WTC11 (cell line): ENCODE measurements at regions not wholly inside any gene's neighbourhood (a gene's known extent, or its start where the extent isn't known, plus 50 kb on each side); places are given as distances from the start of the nearest gene placed in this dataset.

Source experiments
- ATAC-seq: fragments of 200-7000 bp; cut with Tn5 transposase; 2 replicates; pipeline ENCODE4 v1.10.0; 2021; ENCODE audit warnings: mild to moderate bottlenecking, moderate library complexity
- CTCF ChIA-PET: fragments of 300-600 bp; sonication (Branson Sonifier 250); formaldehyde crosslinking; loops from one replicate; lab custom pipeline; 2021; ENCODE audit warnings: antibody characterized with exemption; lab: Charles Lee
- POLR2A ChIA-PET: fragments of 350-600 bp; sonication (Branson Sonifier 250); formaldehyde crosslinking; loops from one replicate; lab custom pipeline; 2021; ENCODE audit warnings: antibody characterized with exemption; lab: Charles Lee
- DNase-seq: peaks from one replicate; pipeline ENCODE4 v3.0.0; 2021; ENCODE audit warnings: low spot score
- H3K27ac Mint-ChIP-seq: 2 replicates; pipeline ENCODE4 v1.8.0; 2021; ENCODE audit warnings: mixed read lengths
- H3K27me3 Mint-ChIP-seq: 2 replicates; pipeline ENCODE4 v1.8.0; 2021; ENCODE audit warnings: low read depth, mild to moderate bottlenecking, moderate library complexity, mixed read lengths
- H3K36me3 Mint-ChIP-seq: 2 replicates; pipeline ENCODE4 v1.8.0; 2021; ENCODE audit warnings: mixed read lengths
- H3K4me1 Mint-ChIP-seq: 2 replicates; pipeline ENCODE4 v1.8.0; 2022; ENCODE audit warnings: mixed read lengths
- H3K4me3 Mint-ChIP-seq: 2 replicates; pipeline ENCODE4 v1.8.0; 2021; ENCODE audit warnings: mild to moderate bottlenecking, moderate library complexity, mixed read lengths
- H3K9me3 Mint-ChIP-seq: 2 replicates; pipeline ENCODE4 v1.8.0; 2021; ENCODE audit warnings: mixed read lengths
- AFF4 ChIP-seq: sonication (generic); formaldehyde crosslinking; IDR thresholded peaks from 2 replicates; pipeline ENCODE4 v1.8.1; 2023; ENCODE audit warnings: mild to moderate bottlenecking, missing genetic modification reagents, borderline replicate concordance
- ARID4B ChIP-seq: sonication (generic); formaldehyde crosslinking; IDR thresholded peaks from 2 replicates; pipeline ENCODE4 v1.8.0; 2023; ENCODE audit warnings: missing genetic modification reagents, mild to moderate bottlenecking, borderline replicate concordance
- ERG ChIP-seq: fragments of 250-450 bp; sonication (Bioruptor Pico); IDR thresholded peaks from 2 replicates; pipeline ENCODE4 v1.8.0; 2021; ENCODE audit warnings: mild to moderate bottlenecking
- FOXK1 ChIP-seq: sonication (generic); formaldehyde crosslinking; IDR thresholded peaks from 2 replicates; pipeline ENCODE4 v1.8.0; 2022; ENCODE audit warnings: mild to moderate bottlenecking, moderate library complexity, missing genetic modification reagents
- MYBL2 ChIP-seq: sonication (generic); formaldehyde crosslinking; IDR thresholded peaks from 2 replicates; pipeline ENCODE4 v1.8.1; 2023; ENCODE audit warnings: mild to moderate bottlenecking, moderate library complexity, missing genetic modification reagents
- USF1 ChIP-seq: sonication (generic); formaldehyde crosslinking; IDR thresholded peaks from 2 replicates; pipeline ENCODE4 v1.8.0; 2022; ENCODE audit warnings: mild to moderate bottlenecking, missing genetic modification reagents
- ZNF396 ChIP-seq: fragments of 250-450 bp; sonication (Bioruptor Pico); IDR thresholded peaks from 2 replicates; pipeline ENCODE4 v1.8.0; 2021; ENCODE audit warnings: mild to moderate bottlenecking, moderate library complexity, borderline replicate concordance
- ZNF423 ChIP-seq: fragments of 250-450 bp; sonication (Bioruptor Pico); IDR thresholded peaks from 2 replicates; pipeline ENCODE4 v2.1.2; 2022; ENCODE audit warnings: mild to moderate bottlenecking, moderate library complexity
- ZNF671 ChIP-seq: fragments of 250-450 bp; sonication (Bioruptor Pico); IDR thresholded peaks from 2 replicates; pipeline ENCODE4 v1.8.0; 2021; ENCODE audit warnings: mild to moderate bottlenecking

- TF ChIP-seq AFF4 (CRISPR knock-in tag) (no peak), FOXK1 (CRISPR knock-in tag) (no peak), ZNF671 (CRISPR knock-in tag) (no peak)
Measured at GRCh38 chr10:47175181-47176123, 124.5 kb upstream of the GDF10 start (continued).

- no peak overlapping the region for H3K27ac Mint-ChIP-seq
- H3K4me1 Mint-ChIP-seq, result peaks cover 11% of the 10 kb centered on the region
- H3K27me3 Mint-ChIP-seq, result no peaks in the 10 kb centered on the region
- POLR2A ChIA-PET, result no interaction called here
- CTCF ChIA-PET, result interaction anchor here (0.8 to 1.8 kb wide), 3 partner anchors 129 to 152 kb away, joined by 3 to 6 read pairs (median 5); no protein-coding TSS in a partner anchor
- ATAC-seq (no peak), DNase-seq (no peak)
- peaks cover 13% of the 10 kb centered on the region for H3K9me3 Mint-ChIP-seq
- no peaks in the 10 kb centered on the region; the same call in 1 of the 2 replicates for H3K36me3 Mint-ChIP-seq
- no peak for TF ChIP-seq USF1 (CRISPR knock-in tag)
- TF ChIP-seq ZNF396 (CRISPR knock-in tag), result no peak
- no peak for TF ChIP-seq MYBL2 (CRISPR knock-in tag)
- no peak for TF ChIP-seq ARID4B (CRISPR knock-in tag)
- no peak for TF ChIP-seq AFF4 (CRISPR knock-in tag)
- no peak for TF ChIP-seq ZNF423 (CRISPR knock-in tag)
- TF ChIP-seq ERG (CRISPR knock-in tag), result no peak
- H3K4me3 Mint-ChIP-seq, result no peak overlapping the region
Measured at GRCh38 chr10:47176206-47176902, 123.6 kb upstream of the GDF10 start.
